GM21529 (cell line): ENCODE measurements at regions not wholly inside any gene's neighbourhood (a gene's known extent, or its start where the extent isn't known, plus 50 kb on each side); places are given as distances from the start of the nearest gene placed in this dataset.

Source experiments
- ATAC-seq: cut with Tn5 transposase; IDR thresholded peaks from one replicate; pipeline ENCODE4 v1.9.1; 2021; ENCODE audit not compliant: unreplicated experiment

DNA sequence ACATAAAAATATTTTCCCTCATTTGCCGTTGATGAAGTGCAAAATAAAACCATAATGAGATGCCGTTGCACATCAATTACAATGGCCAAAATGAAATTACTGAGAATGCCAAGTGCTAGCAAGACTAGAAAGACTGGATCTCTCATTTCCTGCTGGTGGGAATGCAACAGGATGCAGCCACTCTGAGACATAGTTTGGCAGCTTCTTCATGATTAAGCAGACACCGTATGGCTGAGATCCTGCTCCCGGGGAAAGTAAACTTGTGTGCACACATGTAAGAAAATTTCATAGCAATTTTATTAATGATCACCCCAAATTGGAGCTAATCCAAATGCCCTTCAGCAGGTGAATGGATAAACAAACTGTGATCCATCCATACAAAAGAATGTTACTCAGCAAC lies 1013.2 kb downstream of the TBC1D22A start:
- no peak for ATAC-seq

DNA sequence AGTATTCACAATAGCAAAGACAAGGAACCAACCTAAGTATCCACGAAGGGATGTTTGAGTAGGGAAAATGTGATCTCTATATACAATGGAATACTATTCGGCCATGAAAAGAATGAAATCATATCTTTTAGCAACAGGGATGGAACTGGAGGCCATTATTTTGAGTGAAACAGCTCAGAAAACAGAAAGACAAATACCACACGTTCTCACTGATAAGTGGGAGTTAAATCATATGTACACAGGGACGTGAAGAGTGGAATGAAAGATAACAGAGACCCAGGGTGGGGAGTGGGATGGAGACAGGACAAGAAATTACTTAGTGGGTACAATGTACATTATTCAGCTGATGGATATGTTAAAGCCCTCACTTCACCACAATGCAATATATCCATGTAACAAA lies 1012.7 kb downstream of the TBC1D22A start:
- ATAC-seq: no peak

DNA sequence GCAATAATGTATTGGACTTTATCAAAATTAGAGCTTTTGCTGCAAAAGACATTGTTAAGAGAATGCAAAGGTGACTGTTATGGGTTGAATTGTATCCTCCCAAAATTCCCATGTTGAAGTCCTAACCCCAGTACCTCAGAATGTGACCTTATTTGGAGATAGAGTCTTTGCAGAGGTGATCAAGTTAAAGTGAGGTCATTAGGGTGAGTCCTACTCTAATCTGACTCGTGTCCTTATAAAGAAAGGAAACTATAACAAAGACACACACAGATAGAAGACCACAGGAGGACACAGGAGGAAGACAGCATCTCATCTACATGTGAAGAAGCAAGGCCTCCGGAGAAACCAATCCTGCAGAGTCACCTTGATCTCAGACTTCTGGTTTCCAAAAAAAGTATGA lies 1011.2 kb downstream of the TBC1D22A start:
- no peak for ATAC-seq

DNA sequence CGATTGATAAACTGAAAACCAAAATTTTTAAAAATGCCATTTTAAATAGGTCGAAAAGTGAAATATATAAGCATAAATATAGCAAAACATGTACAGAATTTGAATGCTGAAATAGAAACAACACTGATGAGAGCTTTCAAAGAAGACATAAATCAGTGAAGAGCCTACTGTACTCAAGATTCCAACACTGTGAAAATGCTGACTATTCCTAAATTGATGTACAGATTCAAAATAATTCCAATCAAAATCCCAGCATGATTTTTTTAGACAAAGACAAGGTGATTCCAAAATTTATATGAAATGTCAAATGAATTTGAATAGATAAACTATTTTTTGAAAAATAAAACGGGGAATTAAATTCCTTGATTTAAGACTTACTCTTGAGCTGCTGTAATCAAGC lies 1010.4 kb downstream of the TBC1D22A start:
- no peak for ATAC-seq

DNA sequence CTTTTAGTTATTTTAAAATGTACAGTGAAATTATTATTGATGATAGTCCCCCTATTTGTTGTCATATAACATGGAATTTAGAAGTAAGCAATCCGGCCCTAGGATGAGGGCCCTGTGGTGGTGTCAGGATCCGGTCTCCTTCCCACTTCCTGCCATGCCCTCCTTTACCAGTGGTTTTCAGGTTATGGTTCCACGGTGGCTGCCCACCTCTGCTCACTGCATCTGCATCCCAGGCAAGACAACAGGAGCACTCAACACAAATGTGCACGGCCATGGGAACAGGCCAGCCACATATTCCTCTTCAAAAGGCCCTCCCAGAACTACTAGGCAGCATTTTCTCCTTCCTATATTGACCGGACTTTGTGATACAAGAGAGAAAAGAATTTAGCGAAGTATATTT lies 1007.2 kb downstream of the TBC1D22A start:
- no peak for ATAC-seq

DNA sequence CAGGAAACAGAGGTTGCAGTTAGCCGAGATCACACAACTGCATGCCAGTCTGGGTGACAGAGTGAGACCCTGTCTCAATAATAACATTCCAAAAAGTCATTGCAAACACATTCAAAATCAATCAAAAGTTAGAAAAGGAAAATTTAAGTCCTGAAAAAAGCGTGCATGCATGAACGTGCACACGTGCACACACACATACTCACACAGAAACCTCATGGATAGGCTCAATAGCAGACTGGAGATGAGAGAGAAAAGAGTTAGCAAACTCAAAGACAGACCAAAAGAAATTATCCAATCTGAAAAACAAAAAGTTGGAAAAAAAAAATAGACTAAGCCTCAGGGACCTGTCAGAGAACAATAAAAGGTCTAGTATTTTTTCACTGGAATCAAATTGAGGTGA lies 1005.6 kb downstream of the TBC1D22A start:
- ATAC-seq: no peak

DNA sequence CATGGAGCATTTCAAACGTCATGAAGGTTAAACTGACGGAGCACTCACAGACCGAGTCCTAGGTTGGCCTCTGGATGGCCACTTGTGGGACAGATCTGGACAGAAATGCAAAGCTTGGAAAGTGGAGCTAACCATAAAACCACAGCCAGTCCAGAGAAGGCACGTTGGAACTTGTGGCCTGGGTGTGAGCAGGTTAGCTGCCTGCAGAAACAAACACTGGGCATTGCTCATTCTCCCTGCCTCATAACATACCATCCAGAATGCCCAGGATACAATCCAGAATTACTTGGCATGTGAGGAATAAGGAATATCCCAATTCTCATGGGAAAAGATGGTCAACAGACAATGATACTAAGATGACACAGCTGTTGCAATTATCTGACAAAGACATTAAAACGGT lies 1005.0 kb downstream of the TBC1D22A start:
- no peak for ATAC-seq

DNA sequence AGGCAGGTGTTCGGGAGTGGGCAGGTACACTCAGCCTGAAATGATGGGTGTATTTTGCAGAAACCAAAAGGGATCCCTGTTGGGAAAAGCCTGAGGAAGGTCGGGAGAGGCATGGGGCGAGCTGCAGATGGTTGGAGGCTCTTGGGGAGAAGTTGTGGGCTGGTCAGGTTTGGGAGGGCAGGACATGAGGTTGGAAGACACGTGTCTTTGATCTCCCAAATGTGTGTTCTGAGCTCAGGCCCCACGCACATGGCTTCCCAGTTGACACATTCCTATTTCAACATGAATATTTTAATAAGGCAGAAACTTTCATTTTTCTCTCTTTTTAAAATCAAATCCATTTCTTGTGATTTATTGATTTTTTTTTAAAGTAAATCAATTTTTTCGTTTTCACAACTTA lies 1003.3 kb downstream of the TBC1D22A start:
- ATAC-seq: no peak

DNA sequence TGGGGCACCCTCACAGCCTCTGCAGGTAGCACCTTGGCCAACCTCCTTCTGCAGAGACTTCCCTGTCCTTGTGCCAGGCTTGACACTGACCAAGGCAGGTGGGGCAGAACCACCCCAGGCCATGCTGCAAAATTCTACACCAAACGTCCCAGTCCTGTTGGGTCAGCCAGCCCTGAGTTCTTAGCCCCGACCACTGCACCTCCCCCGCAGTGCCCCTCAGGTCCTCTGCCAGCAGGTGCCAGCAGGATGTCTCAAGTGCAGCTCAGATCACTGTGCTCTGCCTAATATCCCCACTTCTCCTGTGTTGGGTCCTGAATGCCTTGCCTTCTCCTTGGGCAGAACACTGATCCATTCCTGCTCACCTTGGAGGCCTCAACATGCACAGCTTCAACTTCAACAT lies 999.7 kb downstream of the TBC1D22A start:
- ATAC-seq: no peak

DNA sequence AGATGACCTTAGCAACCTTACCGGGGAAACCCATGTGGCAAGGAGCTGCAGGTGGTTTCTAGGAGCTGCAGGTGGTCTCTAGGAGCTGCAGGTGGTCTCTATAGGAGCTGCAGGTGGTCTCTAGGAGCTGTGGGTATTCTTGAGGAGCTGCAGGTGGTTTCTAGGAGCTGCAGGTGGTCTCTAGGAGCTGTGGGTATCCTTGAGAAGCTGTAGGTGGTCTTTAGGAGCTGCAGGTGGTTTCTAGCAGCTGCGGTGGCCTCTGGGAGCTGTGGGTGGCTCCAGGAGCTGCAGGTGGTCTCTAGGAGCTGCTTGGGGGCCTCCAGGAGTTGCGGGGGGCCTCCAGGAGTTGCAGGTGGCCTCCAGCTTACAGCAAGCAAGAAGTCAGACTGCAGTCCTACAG lies 997.5 kb downstream of the TBC1D22A start:
- no peak for ATAC-seq

DNA sequence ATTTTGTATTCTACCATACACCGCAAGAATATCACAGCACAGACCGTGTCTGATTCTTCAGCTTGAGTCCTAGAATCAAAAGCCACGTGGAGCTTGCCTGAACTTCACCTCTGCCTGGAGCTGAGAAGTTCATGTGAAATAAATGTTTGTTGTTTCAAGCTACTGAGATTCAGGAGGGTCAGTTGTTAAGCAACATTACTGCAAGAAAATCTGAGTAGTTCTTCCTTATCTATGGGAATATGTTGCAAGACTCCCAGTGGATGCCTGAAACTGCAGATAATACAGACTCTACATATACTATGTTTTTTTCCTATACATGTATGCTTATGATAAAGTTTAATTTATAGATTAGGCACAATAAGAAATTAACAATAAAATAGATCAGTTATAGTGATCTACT lies 995.3 kb downstream of the TBC1D22A start:
- ATAC-seq: no peak

DNA sequence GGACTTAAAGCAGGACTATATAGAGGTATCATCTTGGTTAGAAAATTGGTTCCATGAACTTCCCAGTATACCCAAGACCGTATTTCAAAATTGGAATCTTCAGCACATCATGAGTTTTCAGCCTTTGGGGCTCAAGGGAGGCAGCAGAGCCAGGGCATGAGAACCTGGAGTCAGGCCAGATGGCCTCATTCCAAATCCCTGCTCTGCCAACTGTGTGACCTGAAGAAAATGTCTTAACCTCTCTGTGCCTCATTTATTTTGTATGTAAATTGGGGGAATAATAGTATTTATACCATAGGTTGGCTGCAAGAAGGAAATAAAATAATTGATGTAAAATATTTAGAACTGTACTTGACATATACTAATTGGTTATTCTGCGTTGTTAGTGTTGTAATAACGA lies 987.6 kb downstream of the TBC1D22A start:
- no peak for ATAC-seq

DNA sequence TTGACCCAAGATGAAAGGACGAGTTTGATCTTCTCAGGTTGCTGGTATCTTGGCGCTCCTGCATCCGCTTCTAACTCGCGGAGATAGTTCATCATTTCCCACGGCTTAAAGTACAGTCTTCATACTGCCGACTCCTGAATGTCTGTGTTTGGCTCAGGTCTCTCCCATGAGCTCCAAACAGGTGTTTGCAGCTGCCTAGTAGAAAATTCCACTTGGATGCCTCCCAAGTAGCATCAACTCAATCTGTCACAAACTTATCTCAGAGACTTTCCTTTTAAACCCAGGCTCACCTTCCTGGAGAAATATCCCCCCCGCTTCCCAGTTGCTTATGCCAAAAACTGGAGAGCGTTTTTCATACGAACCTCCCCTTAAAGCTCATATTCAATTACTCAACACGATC lies 986.5 kb downstream of the TBC1D22A start:
- ATAC-seq: no peak

DNA sequence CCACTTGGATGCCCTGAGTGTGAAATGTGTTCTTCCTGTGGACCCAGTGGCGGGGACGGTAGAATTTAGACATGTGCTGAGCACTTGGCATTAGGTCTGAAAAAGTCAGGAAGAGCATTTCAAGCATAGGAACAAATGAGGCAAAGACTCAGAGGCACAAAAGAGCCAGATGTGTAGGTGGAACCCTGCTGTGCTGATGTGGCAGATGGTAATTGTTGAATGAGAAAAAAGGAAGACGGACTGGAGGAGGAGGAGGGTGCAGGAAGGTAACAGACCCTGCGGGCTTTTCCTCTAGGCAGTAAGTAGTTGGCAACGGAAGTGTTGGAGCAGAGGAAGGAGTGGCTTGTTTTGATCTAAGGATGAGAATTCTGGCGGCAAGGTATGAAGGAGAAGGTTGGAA lies 985.8 kb downstream of the TBC1D22A start:
- ATAC-seq: no peak

DNA sequence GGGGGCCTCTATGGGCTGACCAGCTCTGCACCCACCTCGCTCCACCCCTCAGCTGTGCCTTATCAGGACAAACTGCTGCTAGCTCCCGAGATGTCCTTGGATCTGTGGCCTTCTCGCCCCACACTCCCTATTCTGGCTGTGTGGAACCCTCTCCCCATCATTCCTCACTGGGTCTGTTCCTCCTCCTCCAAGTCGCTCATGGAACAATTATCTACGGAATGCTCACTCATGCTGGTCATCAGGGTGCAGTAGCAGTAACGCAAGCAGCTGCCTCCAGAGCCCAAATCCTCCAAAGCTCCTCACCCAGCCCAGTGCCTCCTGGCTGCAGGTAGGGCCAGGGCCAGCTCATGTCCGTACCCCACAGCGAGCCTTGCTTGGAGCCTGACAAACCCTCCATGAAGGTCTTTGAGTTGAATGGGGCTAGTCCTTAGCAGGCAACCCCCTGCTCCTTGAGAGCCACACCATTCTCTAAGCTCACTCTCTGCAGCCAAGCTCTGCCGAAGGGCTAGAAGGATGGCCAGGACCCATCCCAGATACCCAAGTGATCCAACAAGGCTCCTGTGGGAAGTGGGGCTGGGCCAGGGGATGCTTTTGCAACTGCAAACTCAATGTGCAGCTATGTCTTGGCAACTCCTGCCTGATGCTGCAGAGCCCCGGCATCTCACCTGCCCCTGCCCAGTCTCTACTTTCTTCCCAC lies 977.8 kb downstream of the TBC1D22A start:
- ATAC-seq: no peak

DNA sequence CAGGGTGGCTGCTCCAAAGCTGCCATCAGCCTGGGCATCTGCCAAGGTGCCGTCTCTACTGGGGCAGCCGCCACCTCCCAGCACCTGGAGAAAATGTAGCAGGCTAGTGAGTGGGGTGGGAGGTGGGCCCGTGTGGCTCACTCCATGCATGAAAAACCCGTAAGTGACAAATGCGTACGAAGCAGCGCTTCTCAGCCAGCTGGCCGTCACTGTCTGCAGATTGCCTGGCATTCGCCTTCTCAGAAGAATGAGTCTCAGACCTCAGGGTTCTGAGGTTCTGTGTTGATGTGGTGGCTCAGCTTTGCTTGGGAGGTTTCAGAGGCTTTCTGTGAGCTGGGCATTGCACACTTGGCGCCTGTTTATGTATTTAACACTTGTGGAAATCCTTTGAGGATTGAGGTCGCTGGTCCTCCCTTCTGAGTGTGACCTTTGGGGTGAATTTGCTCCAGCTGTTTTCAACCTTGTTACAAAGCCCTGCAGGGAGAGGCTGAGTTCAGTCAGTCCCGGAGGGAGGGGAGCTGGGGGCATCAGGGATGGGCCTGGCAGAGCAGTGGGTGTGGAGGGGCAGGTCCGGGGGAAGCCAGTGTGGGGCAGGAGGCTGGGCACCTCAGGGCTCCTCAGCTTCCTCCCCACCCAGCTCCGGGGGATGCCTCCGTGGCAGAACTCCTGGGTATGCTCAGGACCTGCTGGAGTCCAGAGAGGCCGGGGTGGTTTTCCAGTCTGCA lies 977.0 kb downstream of the TBC1D22A start:
- ATAC-seq: no peak

DNA sequence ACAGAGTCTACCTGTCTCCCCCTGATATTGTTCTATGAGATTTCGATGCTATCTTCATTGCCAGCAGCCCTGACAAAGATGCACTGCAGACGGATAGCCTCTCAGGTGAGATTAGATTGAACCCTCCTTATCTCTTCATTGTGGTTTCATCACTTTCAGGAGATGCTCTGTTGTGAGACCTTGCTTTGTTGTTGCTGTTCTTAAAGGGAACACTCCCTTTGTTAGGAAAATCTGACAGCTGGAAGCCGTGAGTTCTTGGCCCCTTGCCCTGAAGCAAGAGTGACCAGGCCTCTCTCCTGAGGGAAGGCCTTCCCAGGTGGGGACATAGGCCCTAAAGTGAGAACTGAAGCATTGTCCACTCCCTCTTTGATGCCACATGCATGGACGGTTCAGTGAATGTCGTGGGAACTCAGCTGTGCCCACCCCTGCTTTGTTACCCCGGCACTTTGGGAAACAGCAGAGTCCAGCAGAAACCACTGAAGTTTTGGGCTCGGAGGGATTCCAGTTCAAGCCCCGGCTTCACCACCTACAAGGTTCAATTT lies 976.1 kb downstream of the TBC1D22A start:
- ATAC-seq: no peak

DNA sequence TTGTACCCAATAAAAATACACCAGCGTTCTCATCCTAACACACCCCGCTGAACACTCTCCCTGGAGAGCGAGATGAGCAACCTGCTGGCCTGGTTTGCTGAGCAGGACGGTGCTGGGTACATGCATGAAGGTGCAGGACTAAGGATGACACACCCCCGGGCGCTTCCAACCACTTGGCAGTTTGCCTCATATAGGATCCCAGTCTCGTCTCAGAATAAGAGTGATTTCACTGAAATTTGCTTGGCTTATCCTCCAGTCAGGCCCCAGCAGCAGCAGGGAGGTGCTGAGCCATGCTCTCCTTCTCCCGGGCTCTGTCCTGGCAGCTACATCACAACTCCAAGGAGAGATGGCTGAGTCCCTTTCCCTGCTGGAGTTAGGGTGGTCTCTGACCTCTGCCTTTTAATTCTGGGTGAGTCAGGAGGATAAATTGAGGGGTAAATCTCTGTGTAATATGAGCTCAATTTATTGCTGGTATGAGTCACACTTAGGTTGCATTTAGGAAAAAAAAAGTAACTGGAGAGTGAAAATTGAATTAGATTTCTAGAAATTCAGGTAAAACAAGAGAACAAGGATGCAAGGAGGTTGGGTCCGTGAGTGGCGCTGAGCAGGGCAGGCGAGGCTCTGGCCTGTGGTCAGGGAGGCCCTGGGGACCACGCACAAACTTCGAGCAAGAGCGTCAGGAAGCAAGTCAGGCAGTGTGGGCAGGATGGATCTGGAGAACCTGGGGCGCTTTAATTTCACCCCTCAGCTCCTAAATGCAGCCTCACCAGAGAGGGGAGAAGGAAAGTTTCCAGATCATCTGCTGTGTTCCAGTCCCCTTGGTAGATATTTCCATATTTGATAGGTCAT lies 974.0 kb downstream of the TBC1D22A start:
- no peak for ATAC-seq

DNA sequence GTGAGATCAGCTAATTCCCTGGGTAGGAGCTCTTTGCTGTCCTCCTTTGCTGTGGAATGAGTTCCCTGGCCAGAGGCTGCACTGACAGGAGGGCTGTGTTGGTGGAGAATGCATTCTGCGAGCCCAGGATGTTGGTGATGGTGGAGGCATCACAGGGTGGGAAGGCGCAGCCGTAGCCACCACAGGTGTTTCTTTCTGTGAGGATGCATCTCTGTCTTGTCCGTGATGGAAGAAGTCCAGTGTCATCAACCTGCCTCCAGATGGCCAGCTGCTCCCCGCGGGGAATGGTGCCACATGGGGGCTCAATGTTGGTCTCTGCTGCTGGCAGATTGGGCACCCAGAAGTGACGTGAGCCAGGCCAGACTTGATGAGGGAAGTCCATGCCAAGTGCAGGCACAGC lies 972.1 kb downstream of the TBC1D22A start:
- no peak for ATAC-seq

DNA sequence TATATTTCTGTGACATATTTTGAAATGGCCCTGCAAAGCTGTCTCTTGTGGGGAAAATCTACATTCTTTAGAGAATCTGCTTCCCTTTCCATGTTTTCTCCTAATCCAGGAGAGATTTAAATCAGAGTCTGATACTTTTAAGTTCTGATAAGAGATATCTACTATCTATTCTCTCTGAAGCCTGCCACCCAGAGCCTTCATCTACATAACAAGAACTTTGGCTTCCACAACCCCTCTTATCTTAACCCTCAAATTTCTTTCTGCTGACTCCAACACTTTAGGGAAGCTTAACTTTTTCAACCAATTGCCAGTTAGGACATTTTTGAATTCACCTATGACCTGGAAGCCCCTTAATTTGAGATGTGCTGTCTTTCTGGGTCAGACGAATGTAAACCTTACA lies 965.2 kb downstream of the TBC1D22A start:
- no peak for ATAC-seq

DNA sequence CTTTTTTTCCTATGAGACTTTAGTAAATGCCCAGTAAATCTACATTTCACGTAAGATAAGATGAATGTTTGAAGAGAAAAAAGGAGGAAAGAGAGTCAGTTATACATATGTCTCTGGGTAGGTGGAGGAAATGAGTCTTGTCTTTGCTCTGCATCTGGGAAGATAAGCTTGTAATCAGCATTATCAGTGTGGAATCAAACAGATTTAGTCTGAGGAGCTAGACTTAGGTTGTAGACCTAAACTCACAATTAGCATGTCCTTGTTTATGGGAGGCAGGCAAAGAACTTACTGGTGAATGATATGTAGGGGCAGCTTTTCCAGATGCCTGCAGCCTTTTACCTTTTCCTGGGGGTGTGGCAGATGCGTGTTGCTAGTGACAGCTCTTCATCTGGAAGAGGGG lies 962.3 kb downstream of the TBC1D22A start:
- no peak for ATAC-seq

DNA sequence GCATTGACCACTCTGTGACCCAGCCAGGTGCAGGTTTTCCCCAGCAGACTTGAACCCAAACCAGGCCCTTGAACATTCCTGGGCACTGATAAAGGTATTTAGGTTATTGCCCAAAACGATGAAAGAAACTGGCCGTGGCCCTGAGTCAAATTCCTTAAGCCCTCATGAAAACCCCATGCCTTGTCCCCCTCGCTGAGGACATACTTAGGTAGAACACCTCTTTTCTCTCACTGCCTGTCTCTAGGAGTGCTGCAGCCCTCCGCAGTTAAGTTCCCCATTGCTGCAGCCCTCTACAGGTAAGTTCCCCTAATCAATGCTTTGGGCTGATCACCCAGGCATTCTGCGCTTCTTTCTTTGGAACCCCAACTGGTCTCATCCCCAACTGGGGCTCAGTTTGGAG lies 961.6 kb downstream of the TBC1D22A start:
- ATAC-seq: no peak
